ENCODE measurements at regions not wholly inside any gene's neighbourhood (a gene's known extent, or its start where the extent isn't known, plus 50 kb on each side); places are given as distances from the start of the nearest gene placed in this dataset.

DNA sequence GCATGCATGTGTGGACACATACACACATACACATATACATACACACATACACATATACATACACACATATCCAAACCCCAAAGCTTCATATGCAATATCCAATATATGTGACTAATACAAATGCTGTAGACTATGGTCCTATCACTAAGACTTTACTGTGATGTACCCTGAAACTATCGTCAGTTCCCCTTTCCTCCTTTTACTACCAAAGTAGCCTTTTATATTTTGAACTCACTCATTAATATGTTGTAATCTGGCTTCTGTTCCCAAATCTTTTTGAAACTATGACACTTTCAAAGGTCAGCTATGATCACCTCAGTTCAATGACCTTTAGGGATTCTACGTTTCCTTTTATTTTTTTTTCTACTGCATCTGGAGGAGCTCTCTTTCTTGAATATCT, 64.8 kb upstream of the TFEC start:
- no peak for ATAC-seq (ENCODE audit: low read depth)
- Histone ChIP-seq H3K4me2 (replicated peaks; ENCODE audit: low read depth, low read length, poor library complexity, severe bottlenecking) (no peak overlapping the region), H3K4me3 (ENCODE audit: control extremely low read depth in 1 of 5, extremely low read depth in 1 of 5, insufficient read depth in 1 of 5, low read depth in 2 of 5, low read length in 4 of 5) (no peak overlapping the region), H3K79me2 (ENCODE audit: control insufficient read depth, insufficient read depth, low read length) (no peaks in the 10 kb centered on the region), H3K9me3 (ENCODE audit: control extremely low read depth in 1 of 3, control insufficient read depth in 2 of 3, insufficient read depth in 1 of 3, low read length in 2 of 3) (no peaks in the 10 kb centered on the region), H3K36me3 (replicated peaks in 1 of 2; ENCODE audit: control extremely low read depth in 1 of 2, control insufficient read depth in 1 of 2, extremely low read depth in 1 of 2, insufficient read depth in 2 of 2, low read length in 1 of 2) (no peaks in the 10 kb centered on the region), H3K27me3 (replicated peaks in 1 of 4; ENCODE audit: control extremely low read depth in 1 of 4, control insufficient read depth in 3 of 4, insufficient read depth in 4 of 4, low read length in 3 of 4) (no peaks in the 10 kb centered on the region), H4K20me1 (ENCODE audit: control insufficient read depth, insufficient read depth, low read length, poor library complexity, severe bottlenecking) (no peaks in the 10 kb centered on the region), H2AFZ (ENCODE audit: insufficient read depth, low read depth, low read length, poor library complexity, severe bottlenecking) (no peak overlapping the region), H3K9ac (ENCODE audit: low read length) (no peak overlapping the region), H3K4me1 (ENCODE audit: control insufficient read depth in 2 of 2, insufficient read depth in 2 of 2, low read length in 2 of 2) (no peaks in the 10 kb centered on the region), H3K27ac (ENCODE audit: low read length in 2 of 2) (no peak overlapping the region)
- intact Hi-C loops (cut with micrococcal nuclease): no loop called here
- Mint-ChIP-seq H3K4me1 (no peaks in the 10 kb centered on the region), H3K27me3 (no peaks in the 10 kb centered on the region), H3K9me3 (ENCODE audit: insufficient read depth) (no peaks in the 10 kb centered on the region), H3K27ac (no peak overlapping the region), H3K4me3 (no peak overlapping the region)
- DNase-seq: no peak
- no peak for TF ChIP-seq EZH2 (IDR thresholded peaks at IDR 0.05; ENCODE audit: borderline replicate concordance, insufficient read depth, low read depth, low read length, poor library complexity, severe bottlenecking)
- TF ChIP-seq, protein P1, sequence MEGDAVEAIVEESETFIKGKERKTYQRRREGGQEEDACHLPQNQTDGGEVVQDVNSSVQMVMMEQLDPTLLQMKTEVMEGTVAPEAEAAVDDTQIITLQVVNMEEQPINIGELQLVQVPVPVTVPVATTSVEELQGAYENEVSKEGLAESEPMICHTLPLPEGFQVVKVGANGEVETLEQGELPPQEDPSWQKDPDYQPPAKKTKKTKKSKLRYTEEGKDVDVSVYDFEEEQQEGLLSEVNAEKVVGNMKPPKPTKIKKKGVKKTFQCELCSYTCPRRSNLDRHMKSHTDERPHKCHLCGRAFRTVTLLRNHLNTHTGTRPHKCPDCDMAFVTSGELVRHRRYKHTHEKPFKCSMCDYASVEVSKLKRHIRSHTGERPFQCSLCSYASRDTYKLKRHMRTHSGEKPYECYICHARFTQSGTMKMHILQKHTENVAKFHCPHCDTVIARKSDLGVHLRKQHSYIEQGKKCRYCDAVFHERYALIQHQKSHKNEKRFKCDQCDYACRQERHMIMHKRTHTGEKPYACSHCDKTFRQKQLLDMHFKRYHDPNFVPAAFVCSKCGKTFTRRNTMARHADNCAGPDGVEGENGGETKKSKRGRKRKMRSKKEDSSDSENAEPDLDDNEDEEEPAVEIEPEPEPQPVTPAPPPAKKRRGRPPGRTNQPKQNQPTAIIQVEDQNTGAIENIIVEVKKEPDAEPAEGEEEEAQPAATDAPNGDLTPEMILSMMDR (IDR thresholded peaks at IDR 0.05): no peak
- no CpG with 5 or more reads among the region's 2 CpGs for WGBS (ENCODE audit: insufficient coverage)
- ChIA-PET POLR2A (no interaction called here), CTCF (no interaction called here)

DNA sequence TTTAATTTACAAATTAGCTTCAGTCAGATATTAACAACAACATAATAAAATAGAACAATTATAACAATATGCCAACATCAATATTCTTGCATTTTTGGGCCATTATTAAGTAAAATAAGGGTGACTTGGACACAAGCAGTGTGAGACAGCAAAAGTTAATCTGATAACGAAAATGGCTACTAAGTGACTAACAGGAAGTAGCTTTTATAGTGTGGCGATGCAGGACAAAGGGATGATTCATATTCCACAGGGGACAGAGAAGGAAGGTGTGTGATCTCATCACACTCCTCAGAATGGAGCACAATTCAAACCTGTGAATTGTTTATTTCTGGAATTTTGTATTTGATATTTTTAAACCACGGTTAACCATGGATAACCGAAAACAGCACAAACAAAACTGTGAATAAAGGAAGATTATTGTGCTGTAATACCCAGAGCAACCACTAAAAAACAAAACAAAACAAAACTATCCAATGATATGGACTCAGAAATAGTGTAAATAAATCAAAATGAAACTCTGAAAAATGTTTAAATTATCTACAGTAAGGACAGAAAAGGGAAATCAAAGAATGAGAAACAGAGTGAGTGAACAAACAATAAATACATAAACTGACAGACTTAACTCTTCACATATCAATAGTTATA, 66.9 kb upstream of the TFEC start:
- no peak for TF ChIP-seq EZH2 (IDR thresholded peaks at IDR 0.05; ENCODE audit: borderline replicate concordance, insufficient read depth, low read depth, low read length, poor library complexity, severe bottlenecking)
- TF ChIP-seq, protein P1 (IDR thresholded peaks at IDR 0.05): peak; percentile 25
- 86% methylated on average over 2 of the region's 4 CpGs for WGBS (ENCODE audit: insufficient coverage)
- intact Hi-C loops (cut with micrococcal nuclease): no loop called here
- Histone ChIP-seq H4K20me1 (ENCODE audit: control insufficient read depth, insufficient read depth, low read length, poor library complexity, severe bottlenecking) (no peaks in the 10 kb centered on the region), H3K4me3 (ENCODE audit: control extremely low read depth in 1 of 5, extremely low read depth in 1 of 5, insufficient read depth in 1 of 5, low read depth in 2 of 5, low read length in 4 of 5) (no peak overlapping the region), H3K79me2 (ENCODE audit: control insufficient read depth, insufficient read depth, low read length) (no peaks in the 10 kb centered on the region), H3K27ac (ENCODE audit: low read length in 2 of 2) (no peak overlapping the region), H3K9me3 (ENCODE audit: control extremely low read depth in 1 of 3, control insufficient read depth in 2 of 3, insufficient read depth in 1 of 3, low read length in 2 of 3) (no peaks in the 10 kb centered on the region), H2AFZ (ENCODE audit: insufficient read depth, low read depth, low read length, poor library complexity, severe bottlenecking) (no peak overlapping the region), H3K27me3 (replicated peaks in 1 of 4; ENCODE audit: control extremely low read depth in 1 of 4, control insufficient read depth in 3 of 4, insufficient read depth in 4 of 4, low read length in 3 of 4) (no peaks in the 10 kb centered on the region), H3K4me2 (replicated peaks; ENCODE audit: low read depth, low read length, poor library complexity, severe bottlenecking) (no peak overlapping the region), H3K9ac (ENCODE audit: low read length) (no peak overlapping the region), H3K36me3 (replicated peaks in 1 of 2; ENCODE audit: control extremely low read depth in 1 of 2, control insufficient read depth in 1 of 2, extremely low read depth in 1 of 2, insufficient read depth in 2 of 2, low read length in 1 of 2) (no peaks in the 10 kb centered on the region), H3K4me1 (ENCODE audit: control insufficient read depth in 2 of 2, insufficient read depth in 2 of 2, low read length in 2 of 2) (no peaks in the 10 kb centered on the region)
- H3K27me3 Mint-ChIP-seq: no peaks in the 10 kb centered on the region
- ChIA-PET CTCF (no interaction called here), POLR2A (no interaction called here)
- H3K9me3 Mint-ChIP-seq (ENCODE audit: insufficient read depth): no peaks in the 10 kb centered on the region
- no peak for ATAC-seq (ENCODE audit: low read depth)
- H3K4me1 Mint-ChIP-seq: no peaks in the 10 kb centered on the region
- H3K27ac Mint-ChIP-seq: no peak overlapping the region
- H3K4me3 Mint-ChIP-seq: no peak overlapping the region
- no peak for DNase-seq

All from B cell (primary cell).